ENCODE measurements at regions not wholly inside any gene's neighbourhood (a gene's known extent, or its start where the extent isn't known, plus 50 kb on each side); places are given as distances from the start of the nearest gene placed in this dataset.

- TF ChIP-seq, protein P1, sequence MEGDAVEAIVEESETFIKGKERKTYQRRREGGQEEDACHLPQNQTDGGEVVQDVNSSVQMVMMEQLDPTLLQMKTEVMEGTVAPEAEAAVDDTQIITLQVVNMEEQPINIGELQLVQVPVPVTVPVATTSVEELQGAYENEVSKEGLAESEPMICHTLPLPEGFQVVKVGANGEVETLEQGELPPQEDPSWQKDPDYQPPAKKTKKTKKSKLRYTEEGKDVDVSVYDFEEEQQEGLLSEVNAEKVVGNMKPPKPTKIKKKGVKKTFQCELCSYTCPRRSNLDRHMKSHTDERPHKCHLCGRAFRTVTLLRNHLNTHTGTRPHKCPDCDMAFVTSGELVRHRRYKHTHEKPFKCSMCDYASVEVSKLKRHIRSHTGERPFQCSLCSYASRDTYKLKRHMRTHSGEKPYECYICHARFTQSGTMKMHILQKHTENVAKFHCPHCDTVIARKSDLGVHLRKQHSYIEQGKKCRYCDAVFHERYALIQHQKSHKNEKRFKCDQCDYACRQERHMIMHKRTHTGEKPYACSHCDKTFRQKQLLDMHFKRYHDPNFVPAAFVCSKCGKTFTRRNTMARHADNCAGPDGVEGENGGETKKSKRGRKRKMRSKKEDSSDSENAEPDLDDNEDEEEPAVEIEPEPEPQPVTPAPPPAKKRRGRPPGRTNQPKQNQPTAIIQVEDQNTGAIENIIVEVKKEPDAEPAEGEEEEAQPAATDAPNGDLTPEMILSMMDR (IDR thresholded peaks at IDR 0.05), result no peak
- TF ChIP-seq POLR2A (IDR thresholded peaks at IDR 0.05), result no peak
Measured at GRCh38 chr13:72561791-72562190, 165.6 kb downstream of the MZT1 start.

Measured in adrenal gland (tissue), 5 donors.